HFFc6 (cell line): ENCODE measurements at regions not wholly inside any gene's neighbourhood (a gene's known extent, or its start where the extent isn't known, plus 50 kb on each side); places are given as distances from the start of the nearest gene placed in this dataset.

Experiments used
- DNase-seq: peaks from one replicate; pipeline ENCODE4 v3.0.0-alpha.2; 2018
- H3K27ac Mint-ChIP-seq: 2 replicates; pipeline ENCODE4 v1.8.0; 2020; ENCODE audit warnings: mild to moderate bottlenecking, mixed read lengths
- H3K27me3 Mint-ChIP-seq: 2 replicates; pipeline ENCODE4 v1.8.0; 2021; ENCODE audit warnings: mild to moderate bottlenecking, moderate library complexity, mixed read lengths; ENCODE audit not compliant: insufficient read depth
- H3K36me3 Mint-ChIP-seq: 2 replicates; pipeline ENCODE4 v1.8.0; 2021; ENCODE audit warnings: low read depth, mixed read lengths
- H3K4me1 Mint-ChIP-seq: 2 replicates; pipeline ENCODE4 v1.8.0; 2020; ENCODE audit warnings: low read depth, mixed read lengths
- H3K4me3 Mint-ChIP-seq: 2 replicates; pipeline ENCODE4 v1.8.0; 2020; ENCODE audit warnings: mild to moderate bottlenecking, moderate library complexity, mixed read lengths
- H3K9me3 Mint-ChIP-seq: 2 replicates; pipeline ENCODE4 v1.8.0; 2020; ENCODE audit warnings: mild to moderate bottlenecking, mixed read lengths
- TF ChIP-seq, protein P1 (sequence below): fragments of 200-600 bp; sonication (generic); IDR thresholded peaks from 2 replicates; pipeline ENCODE4 v1.5.0; 2021; ENCODE audit warnings: antibody characterized with exemption, mild to moderate bottlenecking

DNA sequence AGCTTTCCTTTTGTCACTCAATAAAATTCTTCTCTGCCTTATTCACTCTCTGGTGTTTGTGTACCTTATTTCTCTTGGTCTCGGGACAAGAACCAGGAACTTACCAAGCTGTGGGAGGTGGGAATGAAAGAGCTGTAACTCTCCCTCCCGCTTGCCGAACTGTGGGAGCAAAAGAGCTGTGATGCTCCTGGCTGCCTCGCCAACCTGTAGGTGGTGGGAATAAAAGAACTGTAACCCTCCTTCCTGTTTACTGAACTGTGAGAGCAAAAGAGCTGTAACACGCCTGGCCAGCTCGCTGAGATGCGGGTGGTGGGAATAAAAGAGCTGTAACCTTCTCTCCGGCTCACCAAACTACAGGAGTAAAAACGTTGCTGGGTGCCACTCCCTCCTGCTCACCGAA, 314.1 kb upstream of the LRIG3 start:
- H3K27me3 Mint-ChIP-seq: peaks cover 2% of the 10 kb centered on the region
- H3K4me1 Mint-ChIP-seq: no peaks in the 10 kb centered on the region
- H3K27ac Mint-ChIP-seq: no peak overlapping the region
- TF ChIP-seq, protein P1, sequence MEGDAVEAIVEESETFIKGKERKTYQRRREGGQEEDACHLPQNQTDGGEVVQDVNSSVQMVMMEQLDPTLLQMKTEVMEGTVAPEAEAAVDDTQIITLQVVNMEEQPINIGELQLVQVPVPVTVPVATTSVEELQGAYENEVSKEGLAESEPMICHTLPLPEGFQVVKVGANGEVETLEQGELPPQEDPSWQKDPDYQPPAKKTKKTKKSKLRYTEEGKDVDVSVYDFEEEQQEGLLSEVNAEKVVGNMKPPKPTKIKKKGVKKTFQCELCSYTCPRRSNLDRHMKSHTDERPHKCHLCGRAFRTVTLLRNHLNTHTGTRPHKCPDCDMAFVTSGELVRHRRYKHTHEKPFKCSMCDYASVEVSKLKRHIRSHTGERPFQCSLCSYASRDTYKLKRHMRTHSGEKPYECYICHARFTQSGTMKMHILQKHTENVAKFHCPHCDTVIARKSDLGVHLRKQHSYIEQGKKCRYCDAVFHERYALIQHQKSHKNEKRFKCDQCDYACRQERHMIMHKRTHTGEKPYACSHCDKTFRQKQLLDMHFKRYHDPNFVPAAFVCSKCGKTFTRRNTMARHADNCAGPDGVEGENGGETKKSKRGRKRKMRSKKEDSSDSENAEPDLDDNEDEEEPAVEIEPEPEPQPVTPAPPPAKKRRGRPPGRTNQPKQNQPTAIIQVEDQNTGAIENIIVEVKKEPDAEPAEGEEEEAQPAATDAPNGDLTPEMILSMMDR: no peak
- no peaks in the 10 kb centered on the region; the same call in 1 of the 2 replicates for H3K36me3 Mint-ChIP-seq
- H3K4me3 Mint-ChIP-seq: no peak overlapping the region
- DNase-seq: no peak
- H3K9me3 Mint-ChIP-seq: no peaks in the 10 kb centered on the region; the same call in 1 of the 2 replicates

DNA sequence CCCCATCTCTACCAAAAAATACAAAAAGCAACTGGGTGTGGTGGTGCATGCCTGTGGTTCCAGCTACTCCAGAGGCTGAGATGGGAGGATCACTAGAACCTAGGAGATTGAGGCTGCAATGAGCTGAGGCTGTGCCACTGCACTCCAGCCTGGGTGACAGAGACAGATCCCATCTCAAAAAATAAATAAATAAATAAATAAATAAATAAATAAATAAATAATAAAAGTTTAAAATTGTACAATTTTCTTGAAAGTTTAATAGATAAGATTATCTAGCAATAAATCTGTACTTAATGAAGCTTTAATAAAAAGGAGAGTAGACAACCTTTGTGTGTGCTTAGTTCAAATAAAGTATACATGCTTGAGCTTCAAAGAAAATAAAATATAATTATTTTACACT, 310.0 kb upstream of the LRIG3 start:
- no peak overlapping the region for H3K27ac Mint-ChIP-seq
- TF ChIP-seq, protein P1: no peak
- H3K4me3 Mint-ChIP-seq: no peak overlapping the region
- H3K9me3 Mint-ChIP-seq: peaks cover 8% of the 10 kb centered on the region
- peaks cover 2% of the 10 kb centered on the region for H3K27me3 Mint-ChIP-seq
- DNase-seq: no peak
- no peaks in the 10 kb centered on the region for H3K4me1 Mint-ChIP-seq
- H3K36me3 Mint-ChIP-seq: no peaks in the 10 kb centered on the region; the same call in none of the 2 replicates

DNA sequence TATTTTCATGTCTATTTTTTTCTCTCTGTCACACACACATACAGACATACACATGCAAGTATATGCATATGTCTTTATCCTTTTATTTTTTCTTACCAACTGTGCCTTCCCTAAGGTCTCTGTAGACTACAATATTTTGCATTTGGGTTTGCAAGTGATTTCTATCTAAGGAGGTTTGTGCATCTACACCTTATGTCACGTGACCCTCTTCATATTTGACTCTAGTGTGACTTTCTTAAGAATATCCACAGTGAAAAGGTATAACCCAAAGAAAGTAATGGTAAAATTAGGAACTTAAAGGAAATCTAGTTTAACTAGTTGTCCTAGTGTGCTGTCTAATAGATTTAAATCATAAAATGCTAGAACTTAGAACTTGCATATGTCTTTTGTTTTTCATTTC, 298.8 kb upstream of the LRIG3 start:
- Mint-ChIP-seq H3K4me1 (no peaks in the 10 kb centered on the region), H3K27ac (no peak overlapping the region), H3K27me3 (no peaks in the 10 kb centered on the region), H3K36me3 (no peaks in the 10 kb centered on the region), H3K9me3 (peaks cover 5% of the 10 kb centered on the region; the same call in 1 of the 2 replicates), H3K4me3 (no peak overlapping the region)
- TF ChIP-seq, protein P1: no peak
- DNase-seq: no peak

DNA sequence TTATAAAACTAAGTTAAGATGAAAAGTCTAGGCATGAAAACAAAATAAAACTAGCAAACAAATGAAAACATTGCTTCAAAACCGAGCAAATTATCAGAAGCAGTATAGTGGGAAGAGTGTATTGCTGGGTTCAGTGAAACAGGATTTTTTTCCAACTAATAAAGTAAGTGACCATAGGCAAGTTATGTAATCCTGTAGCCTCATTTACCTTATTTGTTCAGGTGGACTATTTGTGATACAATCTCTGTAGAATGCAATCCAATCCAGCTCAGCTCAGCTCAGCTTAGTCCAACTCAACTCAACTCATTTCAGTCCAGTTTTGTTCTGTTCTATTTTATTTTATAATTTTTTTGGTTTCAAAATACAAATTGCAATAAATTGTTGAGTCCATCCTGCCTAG, 276.7 kb upstream of the LRIG3 start:
- Mint-ChIP-seq H3K36me3 (no peaks in the 10 kb centered on the region), H3K4me3 (no peak overlapping the region), H3K27ac (no peak overlapping the region), H3K27me3 (no peaks in the 10 kb centered on the region), H3K4me1 (no peaks in the 10 kb centered on the region), H3K9me3 (no peaks in the 10 kb centered on the region)
- TF ChIP-seq, protein P1: no peak
- DNase-seq: no peak

DNA sequence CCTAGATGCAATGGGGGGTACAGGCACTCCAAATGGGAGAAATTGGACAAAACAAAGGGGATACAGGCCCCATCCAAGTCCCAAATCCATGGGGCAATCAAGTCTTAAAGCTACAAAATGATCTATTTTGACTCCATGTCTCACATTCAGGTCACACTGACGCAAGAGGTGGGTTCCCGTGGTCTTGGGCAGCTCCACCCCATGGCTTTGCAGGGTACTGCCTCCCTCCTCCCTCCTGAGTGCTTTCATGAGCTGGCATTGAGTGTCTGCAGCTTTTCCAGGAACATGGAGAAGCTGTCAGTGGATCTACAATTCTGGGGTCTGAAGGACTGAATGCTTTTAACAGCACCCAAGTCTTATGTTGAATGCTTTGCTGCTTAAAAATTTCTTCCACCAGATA, 274.5 kb upstream of the LRIG3 start:
- H3K4me1 Mint-ChIP-seq: no peaks in the 10 kb centered on the region
- DNase-seq: no peak
- no peak overlapping the region for H3K4me3 Mint-ChIP-seq
- no peaks in the 10 kb centered on the region for H3K36me3 Mint-ChIP-seq
- no peaks in the 10 kb centered on the region for H3K9me3 Mint-ChIP-seq
- TF ChIP-seq, protein P1: no peak; the same call in 1 of the 2 replicates
- no peaks in the 10 kb centered on the region; the same call in 1 of the 2 replicates for H3K27me3 Mint-ChIP-seq
- no peak overlapping the region for H3K27ac Mint-ChIP-seq
